GM21528 (cell line): ENCODE measurements at regions not wholly inside any gene's neighbourhood (a gene's known extent, or its start where the extent isn't known, plus 50 kb on each side); places are given as distances from the start of the nearest gene placed in this dataset.

Experiments used
- ATAC-seq: cut with Tn5 transposase; IDR thresholded peaks from one replicate; pipeline ENCODE4 v1.9.1; 2021; ENCODE audit warnings: mild to moderate bottlenecking, moderate library complexity; ENCODE audit not compliant: unreplicated experiment, low FRiP score

- no peak for ATAC-seq
Observed at GRCh38 chr9:86469476-86470250, 115.5 kb upstream of the TUT7 start.

DNA sequence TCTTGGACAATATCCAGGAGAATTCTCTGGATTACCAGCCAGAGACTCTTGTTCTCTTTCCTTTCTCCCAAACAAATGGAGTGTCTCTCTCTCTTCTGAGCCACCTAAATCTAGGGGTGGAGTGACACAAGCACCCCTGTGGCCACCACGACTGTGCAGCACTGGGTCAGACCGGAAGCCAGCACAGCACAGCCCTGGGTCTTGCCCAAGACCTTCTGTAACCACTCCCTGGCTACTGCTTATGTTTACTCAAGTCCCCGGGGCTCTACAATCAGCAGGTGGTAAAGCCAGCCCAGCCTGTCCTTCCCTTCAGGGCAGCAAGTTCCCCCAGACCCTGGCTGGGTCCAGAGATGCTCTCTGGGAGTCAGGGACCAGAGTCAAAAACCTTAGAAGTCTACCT is 110.0 kb upstream of the TUT7 start:
- ATAC-seq = no peak

DNA sequence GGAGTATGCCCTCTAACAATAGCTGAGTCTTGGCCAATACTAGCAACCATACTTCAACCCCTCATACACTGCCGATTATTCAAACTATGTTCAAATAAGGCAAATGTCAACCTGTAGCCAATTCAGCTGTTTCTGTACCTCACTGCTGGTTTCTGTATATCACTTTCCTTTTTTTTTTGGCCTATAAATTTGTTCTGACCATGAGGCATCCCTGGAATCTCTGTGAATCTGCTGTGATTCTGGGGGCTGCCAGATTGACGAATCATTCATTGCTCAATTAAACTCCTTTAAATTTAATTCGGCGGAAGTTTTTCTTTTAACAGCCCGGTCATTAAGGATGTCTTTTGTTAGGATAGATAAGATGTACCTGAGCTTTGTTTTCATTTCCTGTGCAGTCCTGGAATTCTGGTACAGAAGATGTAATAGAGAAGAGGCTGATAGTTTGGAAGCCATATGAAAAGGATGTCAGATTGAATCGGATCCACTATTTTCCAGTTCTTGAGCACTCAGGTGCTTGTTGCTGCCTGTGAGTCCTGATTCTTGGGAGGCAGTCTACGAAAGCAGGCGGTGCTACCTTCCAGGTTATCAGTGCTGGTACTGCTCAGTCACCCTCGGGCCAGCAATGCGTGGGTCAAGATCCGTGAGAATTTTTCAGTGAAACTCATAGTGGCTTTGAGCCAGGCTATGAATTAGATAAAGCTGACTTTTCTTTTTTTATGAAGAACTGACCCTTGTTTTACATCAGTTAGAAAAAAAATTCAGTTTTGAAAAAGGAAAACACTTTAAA is 106.2 kb upstream of the TUT7 start:
- ATAC-seq = no peak

GRCh38 chr9:86459599-86460155 is 105.5 kb upstream of the TUT7 start:
- no peak for ATAC-seq

GRCh38 chr9:86459191-86459590 is 105.0 kb upstream of the TUT7 start:
- ATAC-seq = no peak

GRCh38 chr9:86458191-86458855 is 104.1 kb upstream of the TUT7 start:
- no peak for ATAC-seq

DNA sequence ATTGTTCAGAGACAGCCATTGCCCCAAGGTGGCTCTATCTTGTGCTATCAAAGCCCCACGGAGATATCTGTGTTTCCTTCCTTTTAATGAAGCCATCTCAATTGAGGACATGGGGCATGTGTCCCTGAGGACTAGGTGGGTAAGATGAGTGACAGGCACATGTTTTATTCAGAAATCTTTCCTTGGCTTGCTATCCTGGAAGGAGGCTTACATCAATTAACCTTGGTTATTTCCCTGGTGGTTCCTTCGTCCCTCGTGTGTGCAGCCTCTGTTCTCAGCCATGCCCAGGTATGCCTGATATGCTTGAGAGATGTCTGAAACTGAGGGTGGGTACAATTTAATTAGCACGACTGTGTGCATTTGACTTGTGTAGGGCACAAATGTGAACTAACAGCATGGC is 102.2 kb upstream of the TUT7 start:
- no peak for ATAC-seq

GRCh38 chr9:86454701-86455615 is 100.7 kb upstream of the TUT7 start:
- no peak for ATAC-seq

- no peak for ATAC-seq
Observed at GRCh38 chr9:86452201-86452828, 98.1 kb upstream of the TUT7 start.

DNA sequence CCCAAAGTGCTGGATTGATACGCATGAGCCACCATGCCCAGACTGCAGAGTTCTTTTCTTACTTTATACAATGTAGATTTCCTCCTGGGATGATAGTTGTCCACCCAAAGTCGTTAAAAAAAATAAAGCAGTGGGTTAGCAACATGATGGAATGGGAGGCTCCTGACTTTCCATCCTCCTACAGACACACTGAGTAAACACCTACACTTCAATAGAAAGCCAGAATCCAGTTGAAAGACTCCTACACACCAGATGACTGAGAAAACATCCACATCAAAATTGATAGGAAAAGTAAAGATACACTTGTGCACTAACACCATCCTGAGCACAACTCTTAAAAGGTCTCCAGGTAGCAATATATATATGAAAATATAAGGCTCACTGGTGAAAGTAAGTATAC is 95.0 kb upstream of the TUT7 start:
- ATAC-seq = no peak

GRCh38 chr9:86445671-86446070 is 91.5 kb upstream of the TUT7 start:
- ATAC-seq = no peak

- no peak for ATAC-seq
Observed at GRCh38 chr9:86443992-86444391, 89.8 kb upstream of the TUT7 start.

DNA sequence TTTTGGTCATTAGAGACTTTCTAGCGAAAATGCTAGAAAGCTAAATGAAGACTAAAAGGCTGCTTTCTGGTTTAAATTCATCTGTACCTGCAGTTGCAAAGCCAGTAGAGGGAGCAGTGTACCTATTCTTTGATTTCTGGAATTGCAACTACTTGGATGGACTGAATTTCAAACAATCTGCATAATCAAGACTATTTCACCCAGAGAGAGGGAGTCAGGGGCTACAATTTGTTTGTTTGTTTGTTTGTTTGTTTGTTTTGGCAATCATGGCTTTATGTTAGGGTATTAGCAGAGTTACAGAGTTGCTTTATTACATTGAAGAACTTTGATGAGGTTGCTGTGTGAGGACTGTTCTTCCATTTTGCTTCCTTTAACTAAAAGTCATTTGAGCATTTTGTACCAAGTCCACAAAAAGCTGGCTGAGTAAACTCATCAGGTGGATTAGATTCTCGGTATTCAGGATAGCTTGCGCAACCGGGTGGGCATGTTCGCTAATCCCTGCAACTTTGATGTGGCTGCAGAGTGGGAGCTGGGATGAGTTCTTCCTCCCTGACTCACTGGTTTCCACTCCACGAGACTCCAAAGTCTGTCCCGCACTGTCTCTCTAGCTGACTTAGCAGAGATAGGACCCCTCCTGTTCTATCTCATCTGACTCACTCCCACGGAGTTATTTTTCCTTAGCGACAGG is 80.0 kb upstream of the TUT7 start:
- no peak for ATAC-seq

GRCh38 chr9:86424251-86424891 is 70.2 kb upstream of the TUT7 start:
- no peak for ATAC-seq

DNA sequence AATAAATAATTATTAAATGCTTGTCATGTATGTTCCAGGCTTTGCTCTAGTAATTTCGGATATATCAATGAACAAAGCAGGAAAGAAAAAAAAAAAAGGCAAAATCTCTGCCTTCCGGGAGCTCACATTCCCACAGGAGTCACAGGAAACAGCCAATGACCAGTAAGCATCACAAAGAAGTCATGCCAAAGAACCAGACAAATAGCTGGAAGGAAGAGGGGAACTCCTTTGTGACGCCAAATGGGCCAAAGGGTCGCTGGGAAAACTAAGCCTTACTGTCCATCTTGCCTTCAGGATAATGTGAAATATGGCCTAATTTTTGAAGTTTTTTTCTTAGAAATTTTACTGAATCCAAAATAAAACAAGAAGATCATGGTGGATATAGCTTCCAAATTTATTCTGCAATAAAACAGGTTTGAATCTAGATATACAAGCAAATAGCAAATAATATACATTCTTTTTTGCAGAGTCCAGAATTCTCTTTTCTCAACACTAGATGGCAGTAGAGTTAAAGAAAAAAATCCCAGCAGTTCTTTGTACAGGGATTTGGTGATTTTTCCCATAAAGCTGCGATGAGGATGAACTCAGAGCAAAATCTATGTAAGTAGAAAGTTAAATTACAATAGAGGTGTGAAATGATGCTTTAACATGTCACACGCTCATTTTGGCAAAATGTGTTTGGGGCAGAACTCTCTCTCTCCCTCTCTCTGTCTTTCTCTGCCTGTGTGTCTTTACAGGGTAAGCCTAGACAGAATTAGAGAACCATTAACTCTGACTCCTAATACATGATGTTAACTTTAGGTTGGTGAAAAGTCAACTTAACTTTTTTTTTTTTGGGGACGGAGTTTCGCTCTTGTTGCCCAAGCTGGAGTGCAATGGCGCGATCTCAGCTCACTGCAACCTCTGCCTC is 60.0 kb upstream of the TUT7 start:
- no peak for ATAC-seq

DNA sequence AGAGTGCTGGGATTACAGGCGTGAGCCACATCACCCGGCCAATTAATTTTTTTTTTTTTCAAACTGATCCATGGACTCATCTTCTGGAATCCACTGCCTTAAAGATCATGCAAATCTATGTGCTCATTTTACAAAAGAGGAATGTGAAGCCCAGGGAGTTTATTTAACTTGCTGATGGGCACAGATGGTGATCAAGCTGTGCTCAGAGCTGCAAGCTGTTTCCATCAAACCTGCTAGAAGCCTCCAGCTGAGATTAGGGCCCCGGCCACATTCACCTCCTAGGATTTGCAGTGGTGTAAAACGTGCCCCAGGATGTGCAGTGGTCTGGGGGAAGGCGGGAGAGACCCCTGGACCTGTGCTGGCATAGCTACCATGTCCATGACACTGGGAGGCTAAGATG is 56.1 kb upstream of the TUT7 start:
- ATAC-seq = no peak

DNA sequence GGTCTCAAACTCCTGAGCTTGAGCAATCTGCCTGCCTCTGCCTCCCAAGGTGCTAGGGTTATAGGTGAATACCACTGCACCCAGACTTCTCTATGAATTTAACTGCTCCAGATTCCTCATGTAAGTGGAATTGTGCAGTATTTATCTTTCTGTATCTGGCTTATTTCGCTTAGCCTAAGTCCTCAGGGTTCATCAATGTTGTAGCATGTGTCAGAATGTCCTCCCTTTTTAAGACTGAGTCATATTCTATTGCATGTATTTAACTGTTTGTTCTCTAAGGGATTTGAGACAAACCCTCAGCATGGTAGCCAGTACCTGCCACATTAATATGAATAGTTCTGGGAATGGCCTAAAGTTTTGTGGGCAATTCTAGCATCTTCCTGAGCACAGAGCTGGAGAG is 53.9 kb upstream of the TUT7 start:
- ATAC-seq = no peak

- ATAC-seq = no peak
Observed at GRCh38 chr9:86407022-86407421, 52.8 kb upstream of the TUT7 start.
